SK-N-SH treated with all-trans-retinoic acid at 6 μM for 48 hours (cell line): ENCODE measurements at regions not wholly inside any gene's neighbourhood (a gene's known extent, or its start where the extent isn't known, plus 50 kb on each side); places are given as distances from the start of the nearest gene placed in this dataset.

Experiments
- ATAC-seq: fragments of 200-7000 bp; cut with Tn5 transposase; 3 replicates; pipeline ENCODE4 v1.9.1; 2020; ENCODE audit warnings: mild to moderate bottlenecking, moderate library complexity
- ARNTL ChIP-seq: fragments of 450-650 bp; formaldehyde crosslinking; IDR thresholded peaks from 2 replicates; pipeline ENCODE4 v1.5.0; 2020; ENCODE audit warnings: low read depth, mild to moderate bottlenecking, moderate library complexity, borderline replicate concordance
- BACH2 ChIP-seq: fragments of 250-450 bp; sonication (Bioruptor Pico); IDR thresholded peaks from 2 replicates; pipeline ENCODE4 v1.9.0; 2021; ENCODE audit warnings: mild to moderate bottlenecking, borderline replicate concordance
- CREB5 ChIP-seq: fragments of 250-450 bp; sonication (Bioruptor Pico); IDR thresholded peaks from 2 replicates; pipeline ENCODE4 v1.5.1; 2020; ENCODE audit warnings: low read depth, mild to moderate bottlenecking, moderate library complexity
- CSRNP3 ChIP-seq: fragments of 250-450 bp; sonication (Bioruptor Pico); IDR thresholded peaks from 2 replicates; pipeline ENCODE4 v1.5.1; 2021; ENCODE audit warnings: mild to moderate bottlenecking, moderate library complexity
- ESRRG ChIP-seq: fragments of 250-450 bp; sonication (Bioruptor Pico); IDR thresholded peaks from 2 replicates; pipeline ENCODE4 v1.6.1; 2021; ENCODE audit warnings: mild to moderate bottlenecking
- ISL1 ChIP-seq: fragments of 250-450 bp; sonication (Bioruptor Pico); IDR thresholded peaks from 2 replicates; pipeline ENCODE4 v2.1.2; 2022; ENCODE audit warnings: mild to moderate bottlenecking, moderate library complexity
- OSR1 ChIP-seq: fragments of 250-450 bp; sonication (Bioruptor Pico); IDR thresholded peaks from 2 replicates; pipeline ENCODE4 v1.8.0; 2022; ENCODE audit warnings: moderate library complexity, mild to moderate bottlenecking, inconsistent platforms
- PATZ1 ChIP-seq: fragments of 250-450 bp; sonication (Bioruptor Pico); IDR thresholded peaks from 2 replicates; pipeline ENCODE4 v1.8.0; 2020; ENCODE audit warnings: mild to moderate bottlenecking, moderate library complexity, borderline replicate concordance
- POU6F1 ChIP-seq: fragments of 250-450 bp; sonication (Bioruptor Pico); IDR thresholded peaks from 2 replicates; pipeline ENCODE4 v1.8.0; 2021; ENCODE audit warnings: low read depth, mild to moderate bottlenecking, moderate library complexity, borderline replicate concordance
- PPARA ChIP-seq: fragments of 250-450 bp; sonication (Bioruptor Pico); IDR thresholded peaks from 2 replicates; pipeline ENCODE4 v1.5.0; 2020; ENCODE audit warnings: mild to moderate bottlenecking, borderline replicate concordance
- RARB ChIP-seq: fragments of 250-450 bp; sonication (Bioruptor Pico); IDR thresholded peaks from 2 replicates; pipeline ENCODE4 v1.8.0; 2021; ENCODE audit warnings: mild to moderate bottlenecking, moderate library complexity
- SNAI2 ChIP-seq: fragments of 250-450 bp; sonication (Bioruptor Pico); IDR thresholded peaks from 2 replicates; pipeline ENCODE4 v1.5.0; 2020; ENCODE audit warnings: mild to moderate bottlenecking, moderate library complexity
- TCF4 ChIP-seq: fragments of 250-450 bp; sonication (Bioruptor Pico); IDR thresholded peaks from 2 replicates; pipeline ENCODE4 v1.8.0; 2021; ENCODE audit warnings: mild to moderate bottlenecking, moderate library complexity, borderline replicate concordance
- TOX ChIP-seq: fragments of 250-450 bp; sonication (Bioruptor Pico); IDR thresholded peaks from 2 replicates; pipeline ENCODE4 v1.8.0; 2021; ENCODE audit warnings: mild to moderate bottlenecking, moderate library complexity, borderline replicate concordance
- TSHZ2 ChIP-seq: fragments of 250-450 bp; sonication (Bioruptor Pico); IDR thresholded peaks from 2 replicates; pipeline ENCODE4 v1.5.0; 2020; ENCODE audit warnings: mild to moderate bottlenecking, moderate library complexity
- ZC3H10 ChIP-seq: fragments of 250-450 bp; sonication (Bioruptor Pico); IDR thresholded peaks from 2 replicates; pipeline ENCODE4 v1.5.1; 2021; ENCODE audit warnings: mild to moderate bottlenecking, moderate library complexity
- ZFP3 ChIP-seq: fragments of 250-450 bp; sonication (Bioruptor Pico); IDR thresholded peaks from 2 replicates; pipeline ENCODE4 v1.5.0; 2020; ENCODE audit warnings: mild to moderate bottlenecking, moderate library complexity
- ZFP30 ChIP-seq: fragments of 450-650 bp; formaldehyde crosslinking; IDR thresholded peaks from 2 replicates; pipeline ENCODE4 v1.5.0; 2022; ENCODE audit warnings: mild to moderate bottlenecking, moderate library complexity
- ZNF565 ChIP-seq: fragments of 450-650 bp; formaldehyde crosslinking; conservative IDR thresholded peaks from 2 replicates; pipeline ENCODE4 v1.5.0; 2020; ENCODE audit warnings: low read depth, mild to moderate bottlenecking, moderate library complexity
- ZNF70 ChIP-seq: fragments of 450-650 bp; formaldehyde crosslinking; IDR thresholded peaks from 2 replicates; pipeline ENCODE4 v1.5.0; 2020; ENCODE audit warnings: mild to moderate bottlenecking, moderate library complexity
- ZNF8 ChIP-seq: fragments of 450-650 bp; formaldehyde crosslinking; IDR thresholded peaks from 2 replicates; pipeline ENCODE4 v1.5.0; 2020; ENCODE audit warnings: mild to moderate bottlenecking, moderate library complexity

GRCh38 chr2:189255711-189256110, 76.2 kb upstream of the COL5A2 start:
- TF ChIP-seq CREB5 (CRISPR knock-in tag) (no peak), BACH2 (CRISPR knock-in tag) (no peak), ZFP30 (CRISPR knock-in tag) (no peak)
- ATAC-seq, result no peak

GRCh38 chr2:189258616-189259365, 79.2 kb upstream of the COL5A2 start:
- TF ChIP-seq ZNF565 (CRISPR knock-in tag), result no peak
- TF ChIP-seq ISL1 (CRISPR knock-in tag), result no peak
- no peak for TF ChIP-seq OSR1 (CRISPR knock-in tag)
- no peak for TF ChIP-seq TOX (CRISPR knock-in tag)
- no peak for TF ChIP-seq ZFP3 (CRISPR knock-in tag)
- no peak for TF ChIP-seq TSHZ2
- no peak for TF ChIP-seq PPARA
- no peak for TF ChIP-seq ESRRG
- TF ChIP-seq PATZ1, result no peak
- no peak for TF ChIP-seq ZC3H10
- no peak for ATAC-seq

- ATAC-seq, result no peak; the same call in 2 of the 3 replicates
- TF ChIP-seq CSRNP3 (CRISPR knock-in tag) (no peak), ZFP3 (CRISPR knock-in tag) (no peak), ISL1 (CRISPR knock-in tag) (no peak), PATZ1 (no peak), ZNF8 (CRISPR knock-in tag) (no peak), ESRRG (no peak), TCF4 (CRISPR knock-in tag) (no peak), ZNF70 (CRISPR knock-in tag) (no peak), SNAI2 (CRISPR knock-in tag) (no peak), POU6F1 (CRISPR knock-in tag) (no peak), RARB (CRISPR knock-in tag) (no peak), TOX (CRISPR knock-in tag) (no peak), ZNF565 (CRISPR knock-in tag) (no peak), ZC3H10 (no peak), TSHZ2 (no peak), PPARA (no peak), ARNTL (CRISPR knock-in tag) (no peak), BACH2 (CRISPR knock-in tag) (no peak), ZFP30 (CRISPR knock-in tag) (no peak)
- TF ChIP-seq, all 23 proteins: peak for 0
These were observed 80.8 kb upstream of the COL5A2 start for GRCh38 chr2:189260361-189260814.
